IPS DF 6.9 (cell line): ENCODE measurements at regions not wholly inside any gene's neighbourhood (a gene's known extent, or its start where the extent isn't known, plus 50 kb on each side); places are given as distances from the start of the nearest gene placed in this dataset.

Experiments used
- DNase-seq: peaks from one replicate; pipeline ENCODE4 v3.0.0-alpha.2; 2013; ENCODE audit warnings: low read depth, low spot score
- H3K27ac ChIP-seq: one replicate; pipeline ENCODE4 v1.5.1; 2013; ENCODE audit warnings: low read length, control low read depth
- H3K27me3 ChIP-seq: 2 replicates; pipeline ENCODE4 v1.6.1; 2013; ENCODE audit warnings: mild to moderate bottlenecking, low read length; ENCODE audit not compliant: control insufficient read depth, insufficient read depth
- H3K36me3 ChIP-seq: 2 replicates; pipeline ENCODE4 v1.6.1; 2013; ENCODE audit warnings: low read length; ENCODE audit not compliant: control insufficient read depth, insufficient read depth
- H3K4me1 ChIP-seq: 2 replicates; pipeline ENCODE4 v1.6.1; 2013; ENCODE audit warnings: low read length; ENCODE audit not compliant: control insufficient read depth, insufficient read depth
- H3K4me3 ChIP-seq: 2 replicates; pipeline ENCODE4 v1.5.1; 2013; ENCODE audit warnings: mild to moderate bottlenecking, low read length
- H3K9me3 ChIP-seq: 2 replicates; pipeline ENCODE4 v1.6.1; 2013; ENCODE audit warnings: low read length, inconsistent platforms; ENCODE audit not compliant: control insufficient read depth, insufficient read depth
- WGBS: extraction: QIAGEN DNeasy Blood & Tissue Kit; methylation state at CpG from one replicate; pipeline ENCODE4 v1.1.7; 2013; ENCODE audit warnings: mixed read lengths, missing lambda C conversion rate; ENCODE audit not compliant: insufficient read length, insufficient coverage; 5-methylcytosine and 5-hydroxymethylcytosine counted together

- Histone ChIP-seq H3K36me3 (no peaks in the 10 kb centered on the region), H3K27ac (no peak overlapping the region), H3K4me1 (peaks cover 1% of the 10 kb centered on the region; the same call in 1 of the 2 replicates), H3K27me3 (no peaks in the 10 kb centered on the region), H3K9me3 (no peaks in the 10 kb centered on the region), H3K4me3 (no peak overlapping the region)
- WGBS = no CpG with 5 or more reads among the region's 2 CpGs
- no peak for DNase-seq
Observed at GRCh38 chr6:84450018-84450417, 222.6 kb upstream of the CEP162 start.

- Histone ChIP-seq H3K4me3 (no peak overlapping the region), H3K36me3 (no peaks in the 10 kb centered on the region), H3K27ac (no peak overlapping the region), H3K4me1 (peaks cover 1% of the 10 kb centered on the region; the same call in 1 of the 2 replicates), H3K27me3 (no peaks in the 10 kb centered on the region), H3K9me3 (no peaks in the 10 kb centered on the region)
- DNase-seq = no peak
- WGBS = no CpG with 5 or more reads among the region's 6 CpGs
Observed at GRCh38 chr6:84449220-84449619, 221.8 kb upstream of the CEP162 start.

GRCh38 chr6:84448331-84448730, 220.9 kb upstream of the CEP162 start:
- peaks cover 1% of the 10 kb centered on the region; the same call in 1 of the 2 replicates for H3K4me1 ChIP-seq
- no peaks in the 10 kb centered on the region for H3K9me3 ChIP-seq
- H3K27ac ChIP-seq = no peak overlapping the region
- DNase-seq = no peak
- no peaks in the 10 kb centered on the region for H3K27me3 ChIP-seq
- no peaks in the 10 kb centered on the region for H3K36me3 ChIP-seq
- WGBS = no CpG with 5 or more reads among the region's 2 CpGs
- H3K4me3 ChIP-seq = no peak overlapping the region

- Histone ChIP-seq H3K36me3 (no peaks in the 10 kb centered on the region), H3K27me3 (no peaks in the 10 kb centered on the region), H3K4me1 (peaks cover 1% of the 10 kb centered on the region; the same call in 1 of the 2 replicates), H3K9me3 (no peaks in the 10 kb centered on the region), H3K4me3 (no peak overlapping the region), H3K27ac (no peak overlapping the region)
- WGBS = no CpG with 5 or more reads among the region's 3 CpGs
- peak; percentile 9 for DNase-seq
Observed at GRCh38 chr6:84447651-84448050, 220.2 kb upstream of the CEP162 start.

- no peak overlapping the region for H3K27ac ChIP-seq
- peaks cover 1% of the 10 kb centered on the region; the same call in 1 of the 2 replicates for H3K4me1 ChIP-seq
- no peaks in the 10 kb centered on the region for H3K27me3 ChIP-seq
- no peaks in the 10 kb centered on the region for H3K9me3 ChIP-seq
- no peak for DNase-seq
- no peak overlapping the region for H3K4me3 ChIP-seq
- no peaks in the 10 kb centered on the region for H3K36me3 ChIP-seq
Observed at GRCh38 chr6:84445068-84445467, 217.6 kb upstream of the CEP162 start.

- Histone ChIP-seq H3K9me3 (no peaks in the 10 kb centered on the region), H3K27ac (no peak overlapping the region), H3K4me1 (no peaks in the 10 kb centered on the region), H3K4me3 (no peak overlapping the region), H3K27me3 (no peaks in the 10 kb centered on the region), H3K36me3 (no peaks in the 10 kb centered on the region)
- WGBS = no CpG with 5 or more reads among the region's 3 CpGs
- no peak for DNase-seq
Observed at GRCh38 chr6:84442208-84442607, 214.8 kb upstream of the CEP162 start.

- Histone ChIP-seq H3K27me3 (no peaks in the 10 kb centered on the region), H3K9me3 (no peaks in the 10 kb centered on the region), H3K27ac (no peak overlapping the region), H3K36me3 (no peaks in the 10 kb centered on the region), H3K4me1 (no peaks in the 10 kb centered on the region), H3K4me3 (no peak overlapping the region)
- no CpG with 5 or more reads among the region's 3 CpGs for WGBS
- no peak for DNase-seq
Observed at GRCh38 chr6:84441456-84441855, 214.0 kb upstream of the CEP162 start.

GRCh38 chr6:84434550-84434949, 207.1 kb upstream of the CEP162 start:
- DNase-seq = no peak
- Histone ChIP-seq H3K27ac (no peak overlapping the region), H3K4me1 (no peaks in the 10 kb centered on the region; the same call in 1 of the 2 replicates), H3K27me3 (no peaks in the 10 kb centered on the region), H3K4me3 (no peak overlapping the region), H3K36me3 (no peaks in the 10 kb centered on the region), H3K9me3 (no peaks in the 10 kb centered on the region)
- no CpG with 5 or more reads among the region's 4 CpGs for WGBS

GRCh38 chr6:84432619-84433018, 205.2 kb upstream of the CEP162 start:
- no peaks in the 10 kb centered on the region for H3K27me3 ChIP-seq
- DNase-seq = no peak
- H3K36me3 ChIP-seq = no peaks in the 10 kb centered on the region
- H3K27ac ChIP-seq = no peak overlapping the region
- H3K4me1 ChIP-seq = no peaks in the 10 kb centered on the region; the same call in 1 of the 2 replicates
- no peaks in the 10 kb centered on the region for H3K9me3 ChIP-seq
- no peak overlapping the region for H3K4me3 ChIP-seq

GRCh38 chr6:84428300-84428907, 201.0 kb upstream of the CEP162 start:
- no peak for DNase-seq

GRCh38 chr6:84425971-84426705, 198.7 kb upstream of the CEP162 start:
- no peaks in the 10 kb centered on the region; the same call in 1 of the 2 replicates for H3K4me1 ChIP-seq
- no peak overlapping the region for H3K27ac ChIP-seq
- WGBS = no CpG with 5 or more reads among the region's 5 CpGs
- H3K9me3 ChIP-seq = no peaks in the 10 kb centered on the region
- no peak for DNase-seq
- H3K36me3 ChIP-seq = no peaks in the 10 kb centered on the region
- no peaks in the 10 kb centered on the region for H3K27me3 ChIP-seq
- H3K4me3 ChIP-seq = no peak overlapping the region

More at GRCh38 chr6:84428300-84428907, 201.0 kb upstream of the CEP162 start:
- no peak overlapping the region for H3K27ac ChIP-seq
- no peak overlapping the region for H3K4me3 ChIP-seq
- no peaks in the 10 kb centered on the region for H3K36me3 ChIP-seq
- H3K9me3 ChIP-seq = no peaks in the 10 kb centered on the region
- no peaks in the 10 kb centered on the region for H3K27me3 ChIP-seq
- H3K4me1 ChIP-seq = no peaks in the 10 kb centered on the region; the same call in 1 of the 2 replicates
- WGBS = no CpG with 5 or more reads among the region's 6 CpGs
